ENCODE measurements at regions not wholly inside any gene's neighbourhood (a gene's known extent, or its start where the extent isn't known, plus 50 kb on each side); places are given as distances from the start of the nearest gene placed in this dataset.

GRCh38 chr2:184367211-184367610 is 231.1 kb upstream of the ZNF804A start:
- no peak for TF ChIP-seq POLR2AphosphoS5 (IDR thresholded peaks at IDR 0.05)
- TF ChIP-seq, protein P1, sequence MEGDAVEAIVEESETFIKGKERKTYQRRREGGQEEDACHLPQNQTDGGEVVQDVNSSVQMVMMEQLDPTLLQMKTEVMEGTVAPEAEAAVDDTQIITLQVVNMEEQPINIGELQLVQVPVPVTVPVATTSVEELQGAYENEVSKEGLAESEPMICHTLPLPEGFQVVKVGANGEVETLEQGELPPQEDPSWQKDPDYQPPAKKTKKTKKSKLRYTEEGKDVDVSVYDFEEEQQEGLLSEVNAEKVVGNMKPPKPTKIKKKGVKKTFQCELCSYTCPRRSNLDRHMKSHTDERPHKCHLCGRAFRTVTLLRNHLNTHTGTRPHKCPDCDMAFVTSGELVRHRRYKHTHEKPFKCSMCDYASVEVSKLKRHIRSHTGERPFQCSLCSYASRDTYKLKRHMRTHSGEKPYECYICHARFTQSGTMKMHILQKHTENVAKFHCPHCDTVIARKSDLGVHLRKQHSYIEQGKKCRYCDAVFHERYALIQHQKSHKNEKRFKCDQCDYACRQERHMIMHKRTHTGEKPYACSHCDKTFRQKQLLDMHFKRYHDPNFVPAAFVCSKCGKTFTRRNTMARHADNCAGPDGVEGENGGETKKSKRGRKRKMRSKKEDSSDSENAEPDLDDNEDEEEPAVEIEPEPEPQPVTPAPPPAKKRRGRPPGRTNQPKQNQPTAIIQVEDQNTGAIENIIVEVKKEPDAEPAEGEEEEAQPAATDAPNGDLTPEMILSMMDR (IDR thresholded peaks at IDR 0.05), result no peak
